ENCODE measurements at regions not wholly inside any gene's neighbourhood (a gene's known extent, or its start where the extent isn't known, plus 50 kb on each side); places are given as distances from the start of the nearest gene placed in this dataset.

DNA sequence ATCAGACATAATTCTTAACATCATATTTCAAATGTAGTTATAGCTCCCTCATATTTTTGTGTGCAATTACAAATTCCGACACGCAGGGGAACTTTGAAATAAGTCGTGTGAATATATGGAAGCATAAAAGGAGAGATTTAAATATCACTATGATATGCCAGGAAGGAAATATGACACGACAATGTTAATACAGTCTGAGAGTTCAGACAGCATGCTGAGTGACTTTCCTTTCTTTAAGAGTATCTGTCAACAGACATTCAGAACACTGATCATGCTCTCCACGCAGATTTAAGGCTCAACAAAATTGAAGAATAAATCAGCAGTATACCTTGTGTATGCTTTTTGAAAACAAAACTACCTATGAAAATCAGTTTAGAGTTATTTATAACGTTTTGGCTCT is 232.6 kb upstream of the CARD18 start:
- TF ChIP-seq, protein P1, sequence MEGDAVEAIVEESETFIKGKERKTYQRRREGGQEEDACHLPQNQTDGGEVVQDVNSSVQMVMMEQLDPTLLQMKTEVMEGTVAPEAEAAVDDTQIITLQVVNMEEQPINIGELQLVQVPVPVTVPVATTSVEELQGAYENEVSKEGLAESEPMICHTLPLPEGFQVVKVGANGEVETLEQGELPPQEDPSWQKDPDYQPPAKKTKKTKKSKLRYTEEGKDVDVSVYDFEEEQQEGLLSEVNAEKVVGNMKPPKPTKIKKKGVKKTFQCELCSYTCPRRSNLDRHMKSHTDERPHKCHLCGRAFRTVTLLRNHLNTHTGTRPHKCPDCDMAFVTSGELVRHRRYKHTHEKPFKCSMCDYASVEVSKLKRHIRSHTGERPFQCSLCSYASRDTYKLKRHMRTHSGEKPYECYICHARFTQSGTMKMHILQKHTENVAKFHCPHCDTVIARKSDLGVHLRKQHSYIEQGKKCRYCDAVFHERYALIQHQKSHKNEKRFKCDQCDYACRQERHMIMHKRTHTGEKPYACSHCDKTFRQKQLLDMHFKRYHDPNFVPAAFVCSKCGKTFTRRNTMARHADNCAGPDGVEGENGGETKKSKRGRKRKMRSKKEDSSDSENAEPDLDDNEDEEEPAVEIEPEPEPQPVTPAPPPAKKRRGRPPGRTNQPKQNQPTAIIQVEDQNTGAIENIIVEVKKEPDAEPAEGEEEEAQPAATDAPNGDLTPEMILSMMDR (conservative IDR thresholded peaks at IDR 0.05; ENCODE audit: low read length) = no peak
- no peak for TF ChIP-seq EZH2phosphoT487 (IDR thresholded peaks at IDR 0.05; ENCODE audit: borderline replicate concordance)
